Medulla oblongata (tissue), 1 donor: ENCODE measurements at regions not wholly inside any gene's neighbourhood (a gene's known extent, or its start where the extent isn't known, plus 50 kb on each side); places are given as distances from the start of the nearest gene placed in this dataset.
"Not testable (repeated sequence)": the region's sequence is repeated elsewhere in the genome, so short reads cannot be mapped to it uniquely, and the experiment has no call there.

Experiments
- DNase-seq: peaks from one replicate; pipeline ENCODE4 v3.0.0-alpha.2; 2015; ENCODE audit errors: extremely low spot score

GRCh38 chr1:203998571-203998970 lies 74.3 kb upstream of the SOX13 start:
- DNase-seq: not testable (repeated sequence)

- DNase-seq: no peak
Measured at GRCh38 chr1:203999618-204000017, 73.3 kb upstream of the SOX13 start.

DNA sequence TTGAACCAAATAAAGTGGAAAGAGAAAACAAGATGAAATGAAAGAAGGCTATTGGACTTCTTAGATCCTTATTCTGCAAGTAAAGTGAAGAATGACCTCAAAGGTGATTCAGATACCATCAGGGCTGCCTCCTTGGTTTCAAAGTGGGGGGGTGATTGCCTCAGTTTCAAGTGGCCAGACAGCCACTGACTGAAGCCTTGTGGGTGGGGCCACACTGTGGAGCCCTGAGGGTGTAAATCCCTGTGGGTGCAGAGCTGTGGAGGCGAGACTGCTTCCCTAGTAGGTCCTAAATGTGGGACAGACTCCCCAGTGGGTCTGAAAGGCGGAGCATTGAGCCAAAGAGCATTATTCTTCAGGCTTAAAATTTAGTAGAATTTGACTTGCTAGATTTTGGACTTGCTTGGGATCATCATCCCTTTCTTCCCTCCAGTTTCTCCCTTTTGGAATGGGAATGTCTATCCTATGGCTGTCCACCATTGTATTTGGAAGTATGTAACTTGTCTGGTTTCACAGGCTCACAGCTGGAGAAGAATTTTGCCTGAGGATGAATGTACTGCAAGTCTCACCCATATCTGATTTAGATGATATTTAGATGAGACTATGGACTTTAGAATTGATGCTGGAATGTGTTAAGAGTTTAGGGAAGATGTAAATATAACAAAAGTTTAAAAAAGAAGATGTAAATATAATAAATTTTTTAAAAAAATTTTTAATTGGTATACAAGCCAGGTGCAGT lies 71.6 kb upstream of the SOX13 start:
- no peak for DNase-seq

DNA sequence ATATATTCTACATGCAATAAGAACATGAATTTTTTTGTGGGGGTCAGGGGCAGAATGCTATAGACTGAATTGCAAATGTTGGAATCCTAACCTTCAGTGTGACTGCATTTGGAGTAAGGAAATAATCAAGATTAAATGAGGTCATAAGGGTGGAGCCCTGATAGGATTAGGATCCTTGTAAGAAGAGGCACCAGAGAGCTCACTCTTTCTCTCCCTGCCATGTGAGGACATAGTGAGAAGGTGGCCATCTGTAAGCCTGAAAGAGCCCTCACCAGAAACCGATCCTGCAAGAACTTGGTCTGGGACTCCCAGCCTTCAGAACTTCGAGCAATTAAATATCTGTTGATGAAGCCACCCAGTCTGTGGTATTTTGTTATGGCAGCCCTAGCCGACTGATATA lies 70.3 kb upstream of the SOX13 start:
- no peak for DNase-seq

DNA sequence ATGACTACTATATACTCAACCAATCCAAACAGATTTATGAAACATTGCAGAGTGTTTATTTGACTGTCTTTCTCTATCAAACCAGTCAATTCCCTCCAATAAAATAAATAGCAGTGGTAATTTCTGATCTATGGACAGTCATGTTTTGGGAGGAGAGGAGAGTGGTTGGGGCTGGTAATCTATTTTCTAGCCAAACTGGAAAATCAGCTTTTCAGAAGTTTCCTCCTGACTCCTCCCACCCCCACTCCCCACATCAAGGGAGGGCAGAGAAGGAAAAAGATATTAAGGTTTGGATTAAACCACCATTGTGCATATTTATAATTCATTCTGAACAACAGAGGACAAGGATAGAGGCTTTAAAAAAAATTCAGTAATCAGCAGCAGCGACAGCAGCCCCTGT lies 69.4 kb upstream of the SOX13 start:
- DNase-seq: no peak

DNA sequence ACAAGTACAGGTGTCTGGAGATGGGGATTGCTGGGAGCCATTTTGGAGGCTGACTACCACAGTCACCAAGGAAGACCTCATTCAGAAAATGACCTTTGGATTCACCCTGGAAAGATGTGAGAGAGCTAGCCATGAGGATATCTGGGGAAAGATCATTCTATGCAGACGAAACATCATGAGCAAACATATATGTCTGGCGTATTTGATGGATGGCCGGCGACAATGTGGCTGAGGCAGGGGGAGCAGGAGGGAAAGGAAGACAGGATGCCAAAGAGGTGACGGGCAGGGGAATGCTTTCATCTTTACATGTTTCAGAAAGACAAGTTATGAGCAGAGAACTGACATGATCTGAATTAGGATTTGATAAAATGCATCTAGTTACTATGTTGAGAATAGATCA lies 61.5 kb upstream of the SOX13 start:
- no peak for DNase-seq

GRCh38 chr1:204013052-204013451 lies 59.9 kb upstream of the SOX13 start:
- no peak for DNase-seq

GRCh38 chr1:204014336-204014735 lies 58.6 kb upstream of the SOX13 start:
- DNase-seq: no peak

DNA sequence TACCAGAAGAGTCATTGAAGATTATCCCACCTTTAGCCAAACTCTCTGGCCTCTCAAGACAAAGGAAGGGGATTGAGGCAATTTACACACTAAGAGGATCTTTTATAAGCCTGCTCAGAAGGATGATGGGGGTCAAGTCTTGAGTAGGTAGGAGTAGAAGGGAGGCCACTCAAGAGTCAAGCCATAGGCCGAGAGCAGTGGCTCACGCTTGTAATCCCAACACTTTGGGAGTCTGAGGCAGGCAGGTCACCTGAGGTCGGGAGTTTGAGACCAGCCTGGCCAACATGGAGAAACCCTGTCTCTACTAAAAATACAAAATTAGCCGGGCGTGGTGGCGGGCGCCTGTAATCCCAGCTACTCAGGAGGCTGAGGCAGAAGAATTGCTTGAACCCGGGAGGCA lies 58.0 kb upstream of the SOX13 start:
- not testable (repeated sequence) for DNase-seq

DNA sequence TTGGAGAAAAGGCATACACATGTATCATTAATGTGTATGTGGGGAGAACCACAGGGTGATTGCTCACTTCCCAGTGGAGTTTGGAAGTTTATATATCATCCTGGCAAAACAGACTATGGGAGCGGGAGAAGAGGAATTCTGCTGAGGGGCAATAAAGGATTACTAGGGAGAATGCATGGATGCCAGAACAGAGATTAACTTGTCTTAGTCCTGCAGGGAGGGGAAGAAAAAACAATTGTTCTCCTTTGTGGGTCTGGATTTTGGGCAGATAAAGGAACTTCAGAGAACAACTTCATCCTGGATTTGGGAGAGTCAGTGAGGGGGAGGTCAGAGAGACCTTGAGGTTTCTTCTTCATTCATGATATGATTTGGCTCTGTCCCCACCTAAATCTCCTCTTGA lies 55.9 kb upstream of the SOX13 start:
- DNase-seq: no peak

DNA sequence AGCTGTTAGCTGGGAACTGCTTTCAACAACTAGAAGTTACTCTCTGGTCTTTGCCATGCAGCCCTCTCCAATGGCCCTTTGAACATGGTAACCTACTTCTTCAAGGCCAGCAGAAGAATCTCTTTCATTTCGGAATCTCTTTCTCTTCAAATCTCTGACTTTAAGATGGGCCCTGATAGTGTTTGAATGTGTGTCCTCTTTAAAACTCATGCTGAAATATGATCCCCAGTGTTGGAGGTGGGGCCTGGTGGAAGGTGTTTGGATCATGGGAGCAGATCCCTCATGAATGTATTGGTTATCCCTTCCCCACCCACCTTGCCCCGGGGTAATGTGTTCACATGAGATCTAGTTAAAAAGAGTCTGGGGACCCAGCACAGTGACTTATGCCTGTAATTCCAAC lies 54.5 kb upstream of the SOX13 start:
- no peak for DNase-seq
